HepG2 (cell line): ENCODE measurements at regions not wholly inside any gene's neighbourhood (a gene's known extent, or its start where the extent isn't known, plus 50 kb on each side); places are given as distances from the start of the nearest gene placed in this dataset.

Source experiments
- ATAC-seq: fragments of 200-7000 bp; cut with Tn5 transposase; 3 replicates; pipeline ENCODE4 v1.9.1; 2020; ENCODE audit warnings: mild to moderate bottlenecking, moderate library complexity
- BruUV-seq: library from RNA; stranded (reverse); fragments of 400-500 nt; replicated peaks from 2 replicates; lab custom pipeline; 2021; lab: Mats Ljungman, UMichigan
- CTCF ChIA-PET: fragments of 300-600 bp; formaldehyde crosslinking; extraction: SDS; loops from one replicate; lab custom pipeline; 2021; ENCODE audit warnings: low total read pairs, inconsistent platforms, low intra/inter-chr PET ratio; lab: Yijun Ruan, JAX
- POLR2A ChIA-PET: fragments of 350-600 bp; sonication (Branson Sonifier 250); formaldehyde crosslinking; loops from one replicate; lab custom pipeline; 2020; ENCODE audit warnings: antibody characterized with exemption, inconsistent platforms; lab: Yijun Ruan, JAX
- DNase-seq: peaks from one replicate; pipeline ENCODE4 v3.0.0-alpha.2; 2015; ENCODE audit warnings: low spot score
- FAIRE-seq: peaks from 3 replicates; lab custom pipeline; 2011; peaks lifted over from hg19 to GRCh38; lab: Jason Lieb, UNC
- H2AFZ ChIP-seq: one replicate; pipeline ENCODE4 v1.6.1; 2011; ENCODE audit warnings: low read length, inconsistent platforms
- H3K27ac ChIP-seq: fragments of 300-600 bp; 3 replicates; pipeline ENCODE4 v1.8.0; 2011; ENCODE audit warnings: mixed run types, mild to moderate bottlenecking, mixed read lengths, low read length, inconsistent platforms; ENCODE audit not compliant: insufficient read depth; ENCODE audit errors: extremely low read length
- H3K27me3 ChIP-seq, 2 experiments: fragments of 200-600 bp in 1 of 2; 2 replicates in 1 of 2; 3 replicates in 1 of 2; pipeline versions ENCODE4 v1.6.0 to v1.8.0; 2011; ENCODE audit warnings: low read length in 2 of 2, mild to moderate bottlenecking in 2 of 2, moderate library complexity in 2 of 2, inconsistent platforms in 1 of 2; ENCODE audit not compliant: insufficient read depth in 2 of 2, control insufficient read depth in 1 of 2
- H3K36me3 ChIP-seq, 2 experiments: fragments of 200-600 bp in 1 of 2; replicated peaks in 1 of 2; 2 replicates in 1 of 2; 3 replicates in 1 of 2; pipeline versions ENCODE4 v1.5.1 to v1.8.0; 2011; ENCODE audit warnings: low read length in 2 of 2, inconsistent platforms in 1 of 2; ENCODE audit not compliant: insufficient read depth in 2 of 2, control insufficient read depth in 1 of 2
- H3K4me1 ChIP-seq: 2 replicates; pipeline ENCODE4 v1.5.1; 2012; ENCODE audit warnings: low read length, inconsistent platforms; ENCODE audit not compliant: insufficient read depth
- H3K4me2 ChIP-seq: 2 replicates; pipeline ENCODE4 v1.6.0; 2011; ENCODE audit warnings: low read depth, low read length, inconsistent platforms
- H3K4me3 ChIP-seq, 3 experiments: fragments of 200-600 bp in 1 of 3; sonication (generic), shearing (Covaris generic) in 1 of 3; replicated peaks in 1 of 3; 2 replicates each; pipeline ENCODE4 v1.5.1; 2011 to 2016; ENCODE audit warnings: low read length in 3 of 3, inconsistent platforms in 2 of 3, low read depth in 2 of 3, mild to moderate bottlenecking in 2 of 3, control low read depth in 1 of 3, mixed read lengths in 1 of 3; ENCODE audit not compliant: insufficient read depth in 1 of 3
- H3K79me2 ChIP-seq: one replicate; pipeline ENCODE4 v1.6.1; 2011; ENCODE audit warnings: low read length, inconsistent platforms; ENCODE audit not compliant: insufficient read depth
- H3K9ac ChIP-seq: 2 replicates; pipeline ENCODE4 v1.6.0; 2011; ENCODE audit warnings: mild to moderate bottlenecking, low read depth, low read length, inconsistent platforms; ENCODE audit not compliant: insufficient read depth
- H3K9me3 ChIP-seq: 2 replicates; pipeline ENCODE4 v1.5.1; 2012; ENCODE audit warnings: mild to moderate bottlenecking, low read length
- H4K20me1 ChIP-seq: 2 replicates; pipeline ENCODE4 v1.6.0; 2011; ENCODE audit warnings: inconsistent platforms, mild to moderate bottlenecking, low read length, moderate library complexity; ENCODE audit not compliant: insufficient read depth
- MTA3 ChIP-seq: sonication (generic); formaldehyde crosslinking; IDR thresholded peaks from 2 replicates; pipeline ENCODE4 v1.4.0; 2020; ENCODE audit warnings: missing genetic modification reagents
- NAIF1 ChIP-seq: sonication (generic); formaldehyde crosslinking; IDR thresholded peaks from 2 replicates; pipeline ENCODE4 v1.5.0; 2020; ENCODE audit warnings: mild to moderate bottlenecking, missing genetic modification reagents, borderline replicate concordance
- POGZ ChIP-seq: sonication (generic); formaldehyde crosslinking; IDR thresholded peaks from 2 replicates; pipeline ENCODE4 v1.4.0; 2020; ENCODE audit warnings: mild to moderate bottlenecking, missing genetic modification reagents
- ZFP36 ChIP-seq: fragments of 150-350 bp; IDR thresholded peaks from 2 replicates; pipeline ENCODE4 v1.6.1; 2018; ENCODE audit warnings: borderline replicate concordance, low read length, low read depth; ENCODE audit not compliant: partially characterized antibody
- ZNF563 ChIP-seq: sonication (generic); formaldehyde crosslinking; IDR thresholded peaks from 2 replicates; pipeline ENCODE4 v1.8.0; 2022; ENCODE audit warnings: mild to moderate bottlenecking, moderate library complexity, missing genetic modification reagents
- WGBS: methylation state at CpG from one replicate; pipeline ENCODE4 v1.1.6; 2017; ENCODE audit warnings: low lambda C conversion rate; 5-methylcytosine and 5-hydroxymethylcytosine counted together
- in situ Hi-C: cut with HindIII; loops from 2 replicates; pipeline ENCODE4 v1.10.0; 2017; ENCODE audit warnings: low pct_unique_long_range_greater_than_20kb; ENCODE audit not compliant: extremely low pct_ligation_motif_present
- intact Hi-C: fragments of 100-400 bp; cut with micrococcal nuclease; formaldehyde crosslinking; loops from one replicate; pipeline ENCODE4 v1.10.0; 2022; ENCODE audit not compliant: unreplicated experiment
- TF ChIP-seq, protein P1 (sequence below): sonication (generic); formaldehyde crosslinking; IDR thresholded peaks from 2 replicates; pipeline ENCODE4 v1.4.0; 2020; ENCODE audit warnings: missing genetic modification reagents
- TF ChIP-seq, protein P2 (sequence below): sonication (generic); formaldehyde crosslinking; IDR thresholded peaks from 2 replicates; pipeline ENCODE4 v1.8.0; 2022; ENCODE audit warnings: missing genetic modification reagents, low read depth, mild to moderate bottlenecking, borderline replicate concordance

DNA sequence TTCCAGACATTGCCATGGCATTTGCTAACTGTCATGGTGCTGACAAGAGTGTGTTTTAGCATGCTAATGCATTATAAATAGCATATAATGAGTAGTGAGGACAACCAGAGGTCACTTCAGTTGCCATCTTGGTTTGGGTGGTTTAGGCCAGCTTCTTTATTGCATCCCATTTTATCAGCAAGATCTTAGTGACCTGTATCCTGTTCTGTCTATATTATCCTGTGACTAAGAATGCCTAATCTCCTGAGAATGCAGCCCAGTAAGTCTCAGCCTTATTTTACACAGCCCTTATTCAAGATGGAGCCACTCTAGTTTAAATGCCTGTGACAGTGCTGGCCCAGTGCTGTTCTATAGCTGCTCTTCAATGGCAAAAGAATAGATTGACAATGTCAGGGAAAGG is 781.0 kb upstream of the ADGRB3 start (continued):
- TF ChIP-seq, protein P1, sequence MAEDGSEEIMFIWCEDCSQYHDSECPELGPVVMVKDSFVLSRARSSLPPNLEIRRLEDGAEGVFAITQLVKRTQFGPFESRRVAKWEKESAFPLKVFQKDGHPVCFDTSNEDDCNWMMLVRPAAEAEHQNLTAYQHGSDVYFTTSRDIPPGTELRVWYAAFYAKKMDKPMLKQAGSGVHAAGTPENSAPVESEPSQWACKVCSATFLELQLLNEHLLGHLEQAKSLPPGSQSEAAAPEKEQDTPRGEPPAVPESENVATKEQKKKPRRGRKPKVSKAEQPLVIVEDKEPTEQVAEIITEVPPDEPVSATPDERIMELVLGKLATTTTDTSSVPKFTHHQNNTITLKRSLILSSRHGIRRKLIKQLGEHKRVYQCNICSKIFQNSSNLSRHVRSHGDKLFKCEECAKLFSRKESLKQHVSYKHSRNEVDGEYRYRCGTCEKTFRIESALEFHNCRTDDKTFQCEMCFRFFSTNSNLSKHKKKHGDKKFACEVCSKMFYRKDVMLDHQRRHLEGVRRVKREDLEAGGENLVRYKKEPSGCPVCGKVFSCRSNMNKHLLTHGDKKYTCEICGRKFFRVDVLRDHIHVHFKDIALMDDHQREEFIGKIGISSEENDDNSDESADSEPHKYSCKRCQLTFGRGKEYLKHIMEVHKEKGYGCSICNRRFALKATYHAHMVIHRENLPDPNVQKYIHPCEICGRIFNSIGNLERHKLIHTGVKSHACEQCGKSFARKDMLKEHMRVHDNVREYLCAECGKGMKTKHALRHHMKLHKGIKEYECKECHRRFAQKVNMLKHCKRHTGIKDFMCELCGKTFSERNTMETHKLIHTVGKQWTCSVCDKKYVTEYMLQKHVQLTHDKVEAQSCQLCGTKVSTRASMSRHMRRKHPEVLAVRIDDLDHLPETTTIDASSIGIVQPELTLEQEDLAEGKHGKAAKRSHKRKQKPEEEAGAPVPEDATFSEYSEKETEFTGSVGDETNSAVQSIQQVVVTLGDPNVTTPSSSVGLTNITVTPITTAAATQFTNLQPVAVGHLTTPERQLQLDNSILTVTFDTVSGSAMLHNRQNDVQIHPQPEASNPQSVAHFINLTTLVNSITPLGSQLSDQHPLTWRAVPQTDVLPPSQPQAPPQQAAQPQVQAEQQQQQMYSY = no peak
- TF ChIP-seq, all 625 proteins: peak for 0

DNA sequence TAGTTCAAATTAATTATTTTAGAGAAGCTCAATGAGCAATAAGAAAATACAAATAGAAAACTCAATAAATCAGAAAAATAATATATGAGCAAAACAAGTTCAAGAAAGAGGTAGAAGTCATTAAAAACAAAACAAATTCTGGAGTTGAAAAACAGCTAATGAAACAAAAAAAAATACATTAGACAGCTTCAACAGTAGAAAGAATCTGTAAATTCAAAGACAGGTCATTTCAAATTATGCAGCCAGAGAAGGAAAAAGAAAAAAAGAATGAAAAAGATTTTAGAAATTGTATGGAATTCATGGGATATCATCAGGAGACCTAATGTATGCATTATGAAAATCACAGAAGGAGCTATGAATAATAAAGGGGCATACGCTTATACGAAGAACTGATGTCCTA is 795.3 kb upstream of the ADGRB3 start:
- Histone ChIP-seq H3K4me3 (no peak overlapping the region), H3K27ac (no peak overlapping the region), H3K4me1 (no peaks in the 10 kb centered on the region), H2AFZ (no peak overlapping the region), H3K9ac (no peak overlapping the region), H3K4me2 (no peak overlapping the region), H3K79me2 (no peaks in the 10 kb centered on the region), H3K27me3 (no peaks in the 10 kb centered on the region), H3K9me3 (peaks cover 22% of the 10 kb centered on the region), H3K36me3 (no peaks in the 10 kb centered on the region), H4K20me1 (no peaks in the 10 kb centered on the region)
- TF ChIP-seq ZNF563 (CRISPR knock-in tag) = no peak
- no peak for TF ChIP-seq POGZ (CRISPR knock-in tag)
- TF ChIP-seq, protein P2, sequence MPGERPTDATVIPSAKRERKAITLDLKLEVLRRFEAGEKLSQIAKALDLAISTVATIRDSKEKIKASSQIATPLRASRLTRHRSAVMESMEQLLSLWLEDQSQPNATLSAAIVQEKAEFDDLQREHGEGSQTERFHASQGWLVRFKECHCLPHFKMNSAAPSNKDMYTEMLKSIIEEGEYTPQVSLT (CRISPR knock-in tag) = no peak
- TF ChIP-seq NAIF1 (CRISPR knock-in tag) = no peak
- no peak for TF ChIP-seq ZFP36
- TF ChIP-seq MTA3 = no peak
- DNase-seq (no peak), FAIRE-seq (no peak), ATAC-seq (no peak)
- CTCF ChIA-PET = no interaction called here
- intact Hi-C loops = no loop called here
- BruUV-seq = no TSS peak
- in situ Hi-C loops = no loop called here
- POLR2A ChIA-PET = no interaction called here
- 18% methylated on average over 2 of the region's 2 CpGs for WGBS
